Neural progenitor cell (in vitro differentiated cells): ENCODE measurements at regions not wholly inside any gene's neighbourhood (a gene's known extent, or its start where the extent isn't known, plus 50 kb on each side); places are given as distances from the start of the nearest gene placed in this dataset.

Source experiments
- DNase-seq: peaks from one replicate; pipeline ENCODE4 v3.0.0-alpha.2; 2016; ENCODE audit warnings: low spot score
- H2AFZ ChIP-seq: fragments of 200-600 bp; sonication (generic); replicated peaks from 2 replicates; pipeline ENCODE4 v1.6.1; 2016; ENCODE audit warnings: antibody characterized with exemption
- H3F3A ChIP-seq: fragments of 200-600 bp; sonication (generic); 2 replicates; pipeline ENCODE4 v1.6.1; 2016; ENCODE audit warnings: antibody characterized with exemption, low read depth
- H3K27ac ChIP-seq: fragments of 200-600 bp; sonication (generic); 2 replicates; pipeline ENCODE4 v1.5.1; 2016; ENCODE audit warnings: mild to moderate bottlenecking
- H3K27me3 ChIP-seq: fragments of 200-600 bp; sonication (generic); 2 replicates; pipeline ENCODE4 v1.6.1; 2016; ENCODE audit warnings: mild to moderate bottlenecking, moderate library complexity
- H3K36me3 ChIP-seq: fragments of 200-600 bp; sonication (generic); 2 replicates; pipeline ENCODE4 v1.5.1; 2016
- H3K4me1 ChIP-seq: fragments of 200-600 bp; sonication (generic); 2 replicates; pipeline ENCODE4 v1.6.1; 2016; ENCODE audit warnings: mixed run types
- H3K4me2 ChIP-seq: fragments of 200-600 bp; sonication (generic); 2 replicates; pipeline ENCODE4 v1.6.1; 2016
- H3K4me3 ChIP-seq: fragments of 200-600 bp; sonication (generic); 2 replicates; pipeline ENCODE4 v1.5.1; 2016
- H3K79me2 ChIP-seq: fragments of 200-600 bp; sonication (generic); 2 replicates; pipeline ENCODE4 v1.6.1; 2016; ENCODE audit warnings: low read depth
- H3K9ac ChIP-seq: fragments of 200-600 bp; sonication (generic); 2 replicates; pipeline ENCODE4 v1.6.1; 2016
- H3K9me3 ChIP-seq: fragments of 200-600 bp; sonication (generic); 2 replicates; pipeline ENCODE4 v1.5.1; 2016; ENCODE audit warnings: low read depth
- H4K20me1 ChIP-seq: fragments of 200-600 bp; sonication (generic); 2 replicates; pipeline ENCODE4 v1.6.1; 2016; ENCODE audit warnings: low read depth
- H3K27ac Mint-ChIP-seq: 3 replicates; pipeline ENCODE4 v1.8.0; 2021; ENCODE audit warnings: mixed read lengths
- H3K27me3 Mint-ChIP-seq: 2 replicates; pipeline ENCODE4 v1.8.0; 2022; ENCODE audit warnings: low read depth, mild to moderate bottlenecking, inconsistent platforms, moderate library complexity, mixed read lengths; ENCODE audit not compliant: insufficient read depth
- H3K36me3 Mint-ChIP-seq: 3 replicates; pipeline ENCODE4 v1.8.0; 2021; ENCODE audit warnings: mixed read lengths
- H3K4me1 Mint-ChIP-seq: 3 replicates; pipeline ENCODE4 v1.8.0; 2021; ENCODE audit warnings: mixed read lengths
- H3K4me3 Mint-ChIP-seq: 3 replicates; pipeline ENCODE4 v1.8.0; 2021; ENCODE audit warnings: mild to moderate bottlenecking, moderate library complexity, mixed read lengths
- H3K9me3 Mint-ChIP-seq: 3 replicates; pipeline ENCODE4 v1.8.0; 2020; ENCODE audit warnings: mixed read lengths
- CTCF ChIP-seq: fragments of 200-600 bp; sonication (generic); IDR thresholded peaks from 2 replicates; pipeline ENCODE4 v1.5.1; 2017; ENCODE audit warnings: antibody characterized with exemption, mild to moderate bottlenecking
- EZH2 ChIP-seq: fragments of 200-600 bp; sonication (generic); IDR thresholded peaks from 2 replicates; pipeline ENCODE4 v1.6.1; 2017; ENCODE audit warnings: antibody characterized with exemption, mild to moderate bottlenecking, moderate library complexity
- EZH2phosphoT487 ChIP-seq: fragments of 200-600 bp; sonication (generic); IDR thresholded peaks from 2 replicates; pipeline ENCODE4 v1.6.1; 2017; ENCODE audit warnings: antibody characterized with exemption

- no peak for TF ChIP-seq EZH2phosphoT487
- no peak for TF ChIP-seq EZH2
- TF ChIP-seq CTCF, result no peak
- Mint-ChIP-seq H3K27ac (no peak overlapping the region), H3K36me3 (no peaks in the 10 kb centered on the region), H3K4me3 (no peak overlapping the region), H3K27me3 (peaks cover 4% of the 10 kb centered on the region), H3K9me3 (no peaks in the 10 kb centered on the region), H3K4me1 (peaks cover 34% of the 10 kb centered on the region)
- H3K4me2 ChIP-seq, result no peak overlapping the region
- DNase-seq, result no peak
- no peaks in the 10 kb centered on the region for H4K20me1 ChIP-seq
- H3K27me3 ChIP-seq, result no peaks in the 10 kb centered on the region
- no peaks in the 10 kb centered on the region for H3K4me1 ChIP-seq
- no peak overlapping the region for H2AFZ ChIP-seq
- H3K79me2 ChIP-seq, result no peaks in the 10 kb centered on the region
- H3K9me3 ChIP-seq, result no peaks in the 10 kb centered on the region
- no peak overlapping the region for H3K27ac ChIP-seq
- H3F3A ChIP-seq, result no peaks in the 10 kb centered on the region
- no peaks in the 10 kb centered on the region for H3K36me3 ChIP-seq
- H3K9ac ChIP-seq, result no peak overlapping the region
- no peak overlapping the region for H3K4me3 ChIP-seq
Observed at GRCh38 chr1:60870269-60870865, 212.0 kb upstream of the NFIA start.

GRCh38 chr1:60868901-60869663 lies 213.3 kb upstream of the NFIA start:
- Histone ChIP-seq H2AFZ (peak overlapping the region; percentile 63), H3F3A (no peaks in the 10 kb centered on the region), H3K4me2 (no peak overlapping the region), H3K9me3 (no peaks in the 10 kb centered on the region), H3K27me3 (no peaks in the 10 kb centered on the region), H3K27ac (no peak overlapping the region), H3K9ac (no peak overlapping the region), H3K4me1 (no peaks in the 10 kb centered on the region), H3K79me2 (no peaks in the 10 kb centered on the region), H4K20me1 (no peaks in the 10 kb centered on the region), H3K36me3 (no peaks in the 10 kb centered on the region), H3K4me3 (no peak overlapping the region)
- peak overlapping the region; percentile 50 for H3K27ac Mint-ChIP-seq
- no peaks in the 10 kb centered on the region for H3K36me3 Mint-ChIP-seq
- TF ChIP-seq CTCF, result no peak
- TF ChIP-seq EZH2phosphoT487, result no peak
- no peak for TF ChIP-seq EZH2
- no peak for DNase-seq
- H3K9me3 Mint-ChIP-seq, result no peaks in the 10 kb centered on the region
- H3K4me3 Mint-ChIP-seq, result no peak overlapping the region
- peaks cover 4% of the 10 kb centered on the region for H3K27me3 Mint-ChIP-seq
- peaks cover 37% of the 10 kb centered on the region for H3K4me1 Mint-ChIP-seq

GRCh38 chr1:60867782-60868181 lies 214.6 kb upstream of the NFIA start:
- no peaks in the 10 kb centered on the region for H3K27me3 ChIP-seq
- no peaks in the 10 kb centered on the region for H4K20me1 ChIP-seq
- no peak overlapping the region for H2AFZ ChIP-seq
- peak; percentile 11 for DNase-seq
- no peak overlapping the region for H3K4me3 ChIP-seq
- no peak overlapping the region for H3K4me3 Mint-ChIP-seq
- H3K27me3 Mint-ChIP-seq, result peaks cover 2% of the 10 kb centered on the region
- no peaks in the 10 kb centered on the region for H3K36me3 Mint-ChIP-seq
- no peak overlapping the region for H3K27ac Mint-ChIP-seq
- H3F3A ChIP-seq, result no peaks in the 10 kb centered on the region
- no peak overlapping the region for H3K9ac ChIP-seq
- no peak overlapping the region for H3K27ac ChIP-seq
- no peaks in the 10 kb centered on the region for H3K9me3 ChIP-seq
- H3K36me3 ChIP-seq, result no peaks in the 10 kb centered on the region
- TF ChIP-seq EZH2 (no peak), CTCF (no peak), EZH2phosphoT487 (no peak)
- no peak overlapping the region for H3K4me2 ChIP-seq
- H3K4me1 Mint-ChIP-seq, result peaks cover 42% of the 10 kb centered on the region
- H3K79me2 ChIP-seq, result no peaks in the 10 kb centered on the region
- no peaks in the 10 kb centered on the region for H3K4me1 ChIP-seq
- H3K9me3 Mint-ChIP-seq, result no peaks in the 10 kb centered on the region
